ENCODE measurements at regions not wholly inside any gene's neighbourhood (a gene's known extent, or its start where the extent isn't known, plus 50 kb on each side); places are given as distances from the start of the nearest gene placed in this dataset.

- no peak for DNase-seq (ENCODE audit: low read depth in 4 of 4, low spot score in 3 of 4)
Measured at GRCh38 chr5:56596155-56596554, 219.2 kb upstream of the MAP3K1 start.

- DNase-seq (ENCODE audit: low read depth in 4 of 4, low spot score in 3 of 4) = no peak
Measured at GRCh38 chr5:56595566-56595965, 219.8 kb upstream of the MAP3K1 start.

DNA sequence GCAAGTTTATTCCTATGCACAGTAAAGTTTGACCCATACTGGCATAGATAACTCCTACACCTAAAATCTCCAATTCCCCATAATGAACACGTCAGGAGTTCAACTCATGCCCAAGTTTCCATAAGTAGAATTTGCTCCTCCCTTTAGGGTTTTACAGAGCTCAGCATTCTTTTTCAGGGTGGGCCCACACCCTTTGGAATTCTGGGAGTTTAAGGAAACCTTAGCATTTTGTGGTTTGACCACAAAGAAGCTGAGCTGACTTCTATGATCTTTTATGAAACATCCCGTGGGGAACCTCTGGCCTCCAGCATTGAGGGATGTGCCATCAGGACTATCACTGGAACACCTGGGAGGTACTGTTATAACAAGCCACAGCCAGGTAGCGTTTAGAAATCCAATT is 220.6 kb upstream of the MAP3K1 start:
- DNase-seq (ENCODE audit: low read depth in 4 of 4, low spot score in 3 of 4) = no peak

GRCh38 chr5:56591081-56591480 is 224.3 kb upstream of the MAP3K1 start:
- DNase-seq (ENCODE audit: low read depth in 4 of 4, low spot score in 3 of 4) = no peak

- no peak for DNase-seq (ENCODE audit: low read depth in 4 of 4, low spot score in 3 of 4)
Measured at GRCh38 chr5:56589481-56589860, 225.9 kb upstream of the MAP3K1 start.

DNA sequence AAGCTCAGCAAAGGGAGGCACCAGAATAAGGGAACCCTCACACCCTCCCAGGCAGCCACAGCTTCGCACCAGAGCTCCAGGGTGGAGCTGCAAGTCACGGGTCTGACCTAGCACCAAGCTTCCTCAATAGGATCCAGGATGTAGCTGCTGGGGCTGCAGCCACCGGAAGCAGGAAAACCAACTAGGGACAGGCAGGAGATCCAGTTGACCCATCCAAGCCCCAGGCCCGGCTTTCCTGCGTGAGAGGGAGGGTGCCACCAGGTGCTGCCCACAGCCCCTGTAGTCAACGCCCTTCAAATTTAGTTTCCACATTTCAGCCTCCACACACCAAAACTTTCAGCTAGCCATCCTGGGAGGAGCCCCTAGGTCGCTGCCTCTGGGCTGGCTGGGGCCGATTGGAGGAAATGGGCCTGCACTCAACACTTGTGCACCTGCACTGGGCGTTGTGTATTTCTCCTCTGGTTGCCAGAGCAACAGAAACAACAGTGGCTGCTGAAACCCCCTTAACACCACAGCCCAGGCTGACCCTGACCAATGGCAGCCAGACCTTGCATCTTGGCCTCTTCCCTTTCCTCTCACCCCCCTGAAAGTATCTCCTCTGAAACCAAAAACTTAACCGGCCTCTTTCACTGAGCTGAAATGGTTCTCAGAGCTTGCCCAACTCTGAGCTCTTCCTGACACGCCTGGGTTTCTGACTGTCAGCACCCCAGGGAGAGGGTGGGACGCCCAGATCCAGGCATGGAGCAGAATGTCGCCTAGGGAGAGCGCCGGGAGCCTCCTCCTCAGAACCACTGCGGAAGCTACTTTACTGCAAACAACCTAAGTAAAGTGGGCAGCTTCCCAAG is 226.5 kb upstream of the MAP3K1 start:
- no peak for DNase-seq (ENCODE audit: low read depth in 4 of 4, low spot score in 3 of 4)

DNA sequence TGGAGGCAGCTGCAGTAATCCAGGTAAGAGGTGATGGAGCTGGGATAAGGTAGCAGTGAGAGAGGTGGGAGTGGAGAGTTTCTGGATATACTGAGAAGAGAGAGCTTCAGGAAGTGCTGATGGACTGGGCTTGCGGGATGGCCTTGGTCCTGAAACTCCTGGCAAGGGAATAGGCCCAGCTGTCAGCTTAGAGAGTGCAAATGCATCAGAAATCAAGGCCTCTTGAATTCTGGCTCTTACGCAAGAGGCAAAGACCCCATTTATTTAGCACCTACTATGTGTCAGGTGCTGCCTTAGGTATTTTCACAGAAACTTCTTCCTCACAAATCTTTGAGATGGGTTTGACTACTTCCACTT is 227.2 kb upstream of the MAP3K1 start:
- DNase-seq (ENCODE audit: low read depth in 4 of 4, low spot score in 3 of 4) = no peak

GRCh38 chr5:56587381-56588130 is 227.8 kb upstream of the MAP3K1 start:
- DNase-seq (ENCODE audit: low read depth in 4 of 4, low spot score in 3 of 4) = no peak

DNA sequence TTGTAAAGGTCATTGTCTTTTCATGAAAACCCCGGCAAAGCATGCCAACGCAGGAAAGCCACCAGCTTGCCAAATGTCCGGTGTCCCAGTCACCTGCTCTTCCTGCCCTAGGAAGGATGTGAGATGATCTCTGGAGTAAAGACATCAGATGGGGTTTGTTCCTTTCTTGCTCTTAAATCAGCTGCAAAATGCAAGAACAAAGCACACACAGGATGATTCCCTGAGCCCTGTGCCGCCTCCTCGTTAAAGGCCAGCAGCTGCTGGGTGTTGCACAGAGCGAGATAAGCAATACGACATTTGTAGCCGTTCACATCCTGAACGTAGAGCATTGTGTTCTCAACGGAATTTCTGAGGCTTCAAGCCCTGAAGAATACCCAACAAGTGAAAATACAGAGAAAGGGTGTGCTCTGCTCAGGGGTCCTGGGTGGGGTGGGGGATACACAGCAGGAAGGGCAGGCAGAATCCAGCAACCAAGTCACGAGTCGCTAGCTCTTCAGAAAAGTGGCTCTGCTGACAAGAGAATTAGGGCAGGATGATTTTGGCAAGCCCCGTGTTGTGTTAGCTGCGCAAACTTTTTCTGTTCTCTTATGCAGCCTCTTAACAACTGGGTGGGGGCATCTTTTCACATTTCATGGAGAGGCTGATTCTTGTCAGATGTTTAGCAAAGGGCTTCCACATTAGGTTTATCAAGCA is 229.2 kb upstream of the MAP3K1 start:
- DNase-seq (ENCODE audit: low read depth in 4 of 4, low spot score in 3 of 4) = peak in 2 of 4 donors; percentile 51 to 71

DNA sequence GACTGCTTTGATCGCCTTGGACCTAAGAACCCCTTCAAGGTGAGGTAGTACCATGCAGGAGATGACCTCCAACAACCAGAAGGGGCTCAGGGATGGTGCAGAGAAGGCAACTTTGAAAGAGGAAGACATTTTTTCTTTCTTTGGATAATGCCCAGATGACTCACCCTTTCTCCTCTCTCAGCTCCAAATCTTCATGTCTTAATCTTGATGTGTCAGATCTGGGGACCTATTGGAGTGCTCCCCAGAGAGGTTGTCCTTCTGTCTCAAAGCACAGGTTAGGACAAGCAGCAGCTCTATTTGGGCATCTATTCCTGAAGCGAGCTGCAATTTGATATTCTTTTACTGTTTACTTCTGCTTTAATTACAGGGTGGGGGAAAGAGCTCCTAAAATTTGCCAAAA is 229.9 kb upstream of the MAP3K1 start:
- no peak for DNase-seq (ENCODE audit: low read depth in 4 of 4, low spot score in 3 of 4)

DNA sequence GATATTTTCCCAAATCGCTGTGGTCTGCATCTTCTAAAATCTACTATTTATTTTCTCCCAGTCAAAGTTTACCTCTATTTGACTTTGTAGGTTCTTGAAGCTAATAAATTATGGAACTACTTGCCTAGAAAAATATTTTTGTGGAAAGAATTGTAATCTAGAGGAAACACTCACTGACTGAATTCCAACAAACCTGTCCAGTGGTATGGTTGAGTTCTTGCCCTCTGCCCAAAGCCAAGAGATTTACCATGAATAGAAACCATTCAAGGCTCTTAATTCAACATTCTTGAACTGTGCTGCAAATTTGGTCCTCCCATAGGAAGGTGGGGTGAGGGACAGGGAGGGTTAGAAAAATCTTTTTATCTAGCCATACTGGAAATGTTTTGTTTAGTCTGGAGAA is 233.9 kb upstream of the MAP3K1 start:
- DNase-seq (ENCODE audit: low read depth in 4 of 4, low spot score in 3 of 4) = no peak

DNA sequence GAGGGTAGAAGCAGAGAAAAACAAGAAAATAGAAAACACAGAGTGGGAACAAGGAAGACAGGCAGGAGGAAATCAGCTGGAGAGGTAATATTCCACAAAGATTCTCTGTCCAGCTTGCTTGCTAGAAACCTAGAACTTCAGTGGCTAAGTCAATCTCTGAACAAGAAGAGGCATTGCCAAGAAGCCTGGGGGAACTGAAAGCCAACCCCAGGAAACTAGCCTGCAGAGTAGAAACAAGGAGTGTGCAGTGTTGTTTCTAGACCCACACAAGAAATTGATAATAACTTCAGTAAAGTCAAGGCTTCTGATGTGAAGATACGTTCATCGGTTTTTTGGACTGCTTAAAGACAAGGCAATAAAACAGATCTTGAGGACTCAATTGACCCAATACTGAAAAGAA is 234.5 kb upstream of the MAP3K1 start:
- DNase-seq (ENCODE audit: low read depth in 4 of 4, low spot score in 3 of 4) = no peak

- DNase-seq (ENCODE audit: low read depth in 4 of 4, low spot score in 3 of 4) = no peak
Measured at GRCh38 chr5:56575821-56576220, 239.5 kb upstream of the MAP3K1 start.

GRCh38 chr5:56574778-56575177 is 240.6 kb upstream of the MAP3K1 start:
- no peak for DNase-seq (ENCODE audit: low read depth in 4 of 4, low spot score in 3 of 4)

DNA sequence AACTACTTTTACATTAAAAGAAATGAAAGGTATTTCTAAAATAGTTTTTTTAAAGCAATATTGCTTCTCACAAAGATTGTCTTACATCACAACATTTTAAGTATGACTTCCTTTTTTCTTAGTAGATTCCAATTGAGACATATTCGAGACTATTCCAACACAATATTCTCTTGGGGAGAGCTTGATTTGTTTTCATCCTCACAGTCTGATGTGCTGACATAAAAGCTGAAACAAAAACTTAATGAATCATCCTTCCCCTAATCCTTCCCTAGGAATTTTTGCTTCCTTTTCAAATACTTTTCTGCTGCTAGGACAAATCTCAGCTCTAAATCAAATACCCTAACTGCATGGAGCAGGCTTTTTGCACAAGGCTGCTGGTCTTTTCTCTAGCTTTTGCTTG is 245.8 kb upstream of the MAP3K1 start:
- no peak for DNase-seq (ENCODE audit: low read depth in 4 of 4, low spot score in 3 of 4)

DNA sequence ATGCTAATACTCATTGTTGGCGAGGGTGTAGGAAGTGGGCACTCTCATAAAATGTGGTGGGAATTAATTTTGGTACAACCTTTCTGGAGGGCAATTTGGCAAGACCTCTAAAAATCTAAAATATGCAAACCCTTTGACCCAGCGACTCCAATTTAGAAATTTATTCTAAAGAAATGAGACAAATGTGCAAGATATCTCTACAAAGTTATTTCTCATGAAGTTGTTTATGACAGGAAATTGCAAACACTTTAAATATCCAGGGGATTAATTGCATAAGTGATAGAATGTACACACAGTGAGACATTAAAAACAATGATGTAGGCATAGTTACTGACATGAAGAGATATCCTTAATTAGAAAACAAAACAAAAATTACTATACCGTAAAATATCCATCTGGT is 246.3 kb upstream of the MAP3K1 start:
- no peak for DNase-seq (ENCODE audit: low read depth in 4 of 4, low spot score in 3 of 4)

GRCh38 chr5:56567278-56567677 is 248.1 kb upstream of the MAP3K1 start:
- no peak for DNase-seq (ENCODE audit: low read depth in 4 of 4, low spot score in 3 of 4)

DNA sequence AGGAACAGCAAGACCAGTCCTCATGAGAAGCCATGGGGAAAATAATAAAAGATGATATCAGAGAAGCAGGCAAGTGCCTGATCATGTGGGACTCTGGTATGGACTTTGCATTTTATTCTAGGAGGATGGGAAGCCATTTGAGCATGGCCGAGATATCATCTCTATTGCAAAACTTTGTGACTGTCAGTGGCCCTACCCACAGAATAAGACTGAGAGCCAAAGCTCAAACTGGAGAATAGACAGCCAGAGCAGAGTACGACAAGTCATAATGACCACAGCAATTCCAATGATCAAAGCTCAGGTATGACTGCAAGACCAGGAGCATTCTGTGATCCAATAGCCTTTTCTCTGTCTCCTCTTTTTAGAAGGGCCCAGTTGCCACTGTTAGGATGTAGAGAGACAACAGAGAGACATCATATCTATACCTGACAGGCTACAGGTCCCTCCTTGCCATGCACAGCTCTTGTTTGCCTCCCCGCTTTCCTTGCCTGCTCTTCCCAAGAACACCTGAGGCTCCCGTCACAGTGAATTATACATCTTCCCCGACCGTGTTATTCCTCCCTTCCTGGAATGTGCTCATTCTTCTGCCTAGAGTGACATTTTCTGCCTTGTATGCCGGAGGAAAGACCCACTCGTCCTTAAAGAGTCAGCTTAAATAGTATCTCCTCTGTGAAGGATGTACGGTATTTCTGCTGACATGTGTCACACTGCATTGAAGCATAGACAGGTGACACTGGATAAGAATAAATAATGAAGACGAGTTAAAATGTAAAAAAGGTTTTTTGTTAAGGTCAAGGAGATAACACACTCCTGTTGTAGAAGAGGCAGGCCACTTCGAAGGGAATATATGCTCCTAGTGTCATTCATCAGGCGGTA is 248.7 kb upstream of the MAP3K1 start:
- DNase-seq (ENCODE audit: low read depth in 4 of 4, low spot score in 3 of 4) = no peak

DNA sequence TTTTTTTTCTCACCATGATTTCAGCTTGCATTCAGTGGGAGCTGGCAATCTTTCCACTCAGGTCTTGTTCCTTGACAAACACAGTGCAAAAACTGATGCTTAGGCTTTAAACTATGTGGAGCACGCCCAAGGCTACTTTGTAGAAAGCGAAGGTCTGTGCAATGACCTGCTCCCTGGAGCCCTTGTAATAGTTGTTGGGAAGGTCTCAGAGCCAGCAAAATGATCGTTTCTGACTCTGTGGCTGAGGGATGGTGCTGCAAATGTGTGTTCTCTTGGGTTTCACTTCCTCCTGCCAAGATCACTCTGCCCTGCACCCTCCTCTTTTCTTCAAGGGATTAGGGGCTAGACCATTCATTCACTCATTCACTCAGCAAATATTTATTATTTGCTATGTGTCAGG is 249.7 kb upstream of the MAP3K1 start:
- no peak for DNase-seq (ENCODE audit: low read depth in 4 of 4, low spot score in 3 of 4)

- no peak for DNase-seq (ENCODE audit: low read depth in 4 of 4, low spot score in 3 of 4)
Measured at GRCh38 chr5:56565283-56565615, 250.1 kb upstream of the MAP3K1 start.

Measured in left renal pelvis (tissue), 4 donors.